ENCODE measurements at regions not wholly inside any gene's neighbourhood (a gene's known extent, or its start where the extent isn't known, plus 50 kb on each side); places are given as distances from the start of the nearest gene placed in this dataset.
"Not testable (repeated sequence)": the region's sequence is repeated elsewhere in the genome, so short reads cannot be mapped to it uniquely, and the experiment has no call there.

- no peaks in the 10 kb centered on the region for H3K27me3 ChIP-seq (ENCODE audit: insufficient read depth, low read depth, low read length)
- H3K9me2 ChIP-seq (ENCODE audit: insufficient read depth, low read length): no peaks in the 10 kb centered on the region
- H2AFZ ChIP-seq (ENCODE audit: low read depth, low read length): no peak overlapping the region
Observed at GRCh38 chr1:60251426-60251825, 177.9 kb upstream of the C1orf87 start.

DNA sequence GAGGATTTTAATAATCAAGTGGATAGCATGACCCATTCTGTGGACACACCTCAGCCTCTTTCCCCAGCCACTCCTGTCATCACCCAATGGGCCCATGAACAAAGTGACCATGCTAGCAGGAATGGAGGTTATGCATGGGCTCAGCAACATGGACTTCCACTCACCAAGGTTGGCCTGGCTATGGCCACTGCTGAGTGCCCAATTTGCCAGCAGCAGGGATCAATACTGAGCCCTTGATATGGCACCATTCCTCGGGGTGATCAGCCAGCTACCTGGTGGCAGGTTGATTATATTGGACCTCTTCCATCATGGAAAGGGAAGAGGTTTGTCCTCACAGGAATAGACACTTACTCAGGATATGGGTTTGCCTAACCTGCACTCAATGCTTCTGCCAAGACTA is 173.9 kb upstream of the C1orf87 start:
- H3K27ac ChIP-seq (ENCODE audit: low read length); H4K20me1 ChIP-seq (ENCODE audit: insufficient read depth); H3K9me3 ChIP-seq (ENCODE audit: low read length); H3K36me3 ChIP-seq (ENCODE audit: insufficient read depth, low read length); H3K4me3 ChIP-seq (ENCODE audit: low read length); H3K9me2 ChIP-seq (ENCODE audit: insufficient read depth, low read length); H3K79me2 ChIP-seq (replicated peaks; ENCODE audit: insufficient read depth, low read length); H3K9ac ChIP-seq (ENCODE audit: low read length); H2AFZ ChIP-seq (ENCODE audit: low read depth, low read length); H3K27me3 ChIP-seq (ENCODE audit: insufficient read depth, low read depth, low read length); H3K4me2 ChIP-seq (ENCODE audit: low read length); H3F3A ChIP-seq (ENCODE audit: insufficient read depth, low read length, poor library complexity, severe bottlenecking): not testable (repeated sequence)

More at GRCh38 chr1:60251426-60251825, 177.9 kb upstream of the C1orf87 start:
- Histone ChIP-seq H3K4me3 (ENCODE audit: low read length) (no peak overlapping the region), H4K20me1 (ENCODE audit: insufficient read depth) (no peaks in the 10 kb centered on the region), H3K9ac (ENCODE audit: low read length) (no peak overlapping the region), H3K4me2 (ENCODE audit: low read length) (no peak overlapping the region), H3K27ac (ENCODE audit: low read length) (no peak overlapping the region), H3F3A (ENCODE audit: insufficient read depth, low read length, poor library complexity, severe bottlenecking) (no peaks in the 10 kb centered on the region), H3K36me3 (ENCODE audit: insufficient read depth, low read length) (no peaks in the 10 kb centered on the region), H3K9me3 (ENCODE audit: low read length) (no peaks in the 10 kb centered on the region), H3K79me2 (replicated peaks; ENCODE audit: insufficient read depth, low read length) (no peaks in the 10 kb centered on the region)
- TF ChIP-seq RAD21 (conservative IDR thresholded peaks at IDR 0.05) (no peak), TAF1 (IDR thresholded peaks at IDR 0.05; ENCODE audit: low read depth) (no peak), POLR2AphosphoS5 (IDR thresholded peaks at IDR 0.05) (no peak), EZH2 (IDR thresholded peaks at IDR 0.05; ENCODE audit: borderline replicate concordance, insufficient read depth, low read length, poor library complexity, severe bottlenecking) (no peak), CTCF (IDR thresholded peaks at IDR 0.05; ENCODE audit: poor library complexity, severe bottlenecking) (no peak), MXI1 (conservative IDR thresholded peaks at IDR 0.05; ENCODE audit: poor library complexity, severe bottlenecking) (no peak), EP300 (conservative IDR thresholded peaks at IDR 0.05; ENCODE audit: poor library complexity, severe bottlenecking) (no peak)
- TF ChIP-seq, protein P1, sequence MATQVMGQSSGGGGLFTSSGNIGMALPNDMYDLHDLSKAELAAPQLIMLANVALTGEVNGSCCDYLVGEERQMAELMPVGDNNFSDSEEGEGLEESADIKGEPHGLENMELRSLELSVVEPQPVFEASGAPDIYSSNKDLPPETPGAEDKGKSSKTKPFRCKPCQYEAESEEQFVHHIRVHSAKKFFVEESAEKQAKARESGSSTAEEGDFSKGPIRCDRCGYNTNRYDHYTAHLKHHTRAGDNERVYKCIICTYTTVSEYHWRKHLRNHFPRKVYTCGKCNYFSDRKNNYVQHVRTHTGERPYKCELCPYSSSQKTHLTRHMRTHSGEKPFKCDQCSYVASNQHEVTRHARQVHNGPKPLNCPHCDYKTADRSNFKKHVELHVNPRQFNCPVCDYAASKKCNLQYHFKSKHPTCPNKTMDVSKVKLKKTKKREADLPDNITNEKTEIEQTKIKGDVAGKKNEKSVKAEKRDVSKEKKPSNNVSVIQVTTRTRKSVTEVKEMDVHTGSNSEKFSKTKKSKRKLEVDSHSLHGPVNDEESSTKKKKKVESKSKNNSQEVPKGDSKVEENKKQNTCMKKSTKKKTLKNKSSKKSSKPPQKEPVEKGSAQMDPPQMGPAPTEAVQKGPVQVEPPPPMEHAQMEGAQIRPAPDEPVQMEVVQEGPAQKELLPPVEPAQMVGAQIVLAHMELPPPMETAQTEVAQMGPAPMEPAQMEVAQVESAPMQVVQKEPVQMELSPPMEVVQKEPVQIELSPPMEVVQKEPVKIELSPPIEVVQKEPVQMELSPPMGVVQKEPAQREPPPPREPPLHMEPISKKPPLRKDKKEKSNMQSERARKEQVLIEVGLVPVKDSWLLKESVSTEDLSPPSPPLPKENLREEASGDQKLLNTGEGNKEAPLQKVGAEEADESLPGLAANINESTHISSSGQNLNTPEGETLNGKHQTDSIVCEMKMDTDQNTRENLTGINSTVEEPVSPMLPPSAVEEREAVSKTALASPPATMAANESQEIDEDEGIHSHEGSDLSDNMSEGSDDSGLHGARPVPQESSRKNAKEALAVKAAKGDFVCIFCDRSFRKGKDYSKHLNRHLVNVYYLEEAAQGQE (IDR thresholded peaks at IDR 0.05; ENCODE audit: borderline replicate concordance): no peak

- no peak overlapping the region for H3K9ac ChIP-seq (ENCODE audit: low read length)
- no peaks in the 10 kb centered on the region for H3K79me2 ChIP-seq (replicated peaks; ENCODE audit: insufficient read depth, low read length)
- H3K4me2 ChIP-seq (ENCODE audit: low read length): no peak overlapping the region
- H2AFZ ChIP-seq (ENCODE audit: low read depth, low read length): no peak overlapping the region
- no peaks in the 10 kb centered on the region for H3K9me3 ChIP-seq (ENCODE audit: low read length)
- no peaks in the 10 kb centered on the region for H3K27me3 ChIP-seq (ENCODE audit: insufficient read depth, low read depth, low read length)
- no peaks in the 10 kb centered on the region for H4K20me1 ChIP-seq (ENCODE audit: insufficient read depth)
- H3K9me2 ChIP-seq (ENCODE audit: insufficient read depth, low read length): no peaks in the 10 kb centered on the region
- TF ChIP-seq TAF1 (IDR thresholded peaks at IDR 0.05; ENCODE audit: low read depth) (no peak), CTCF (IDR thresholded peaks at IDR 0.05; ENCODE audit: poor library complexity, severe bottlenecking) (no peak), SMC3 (conservative IDR thresholded peaks at IDR 0.05; ENCODE audit: poor library complexity) (no peak), RAD21 (conservative IDR thresholded peaks at IDR 0.05) (no peak), EZH2 (IDR thresholded peaks at IDR 0.05; ENCODE audit: borderline replicate concordance, insufficient read depth, low read length, poor library complexity, severe bottlenecking) (no peak), POLR2AphosphoS5 (IDR thresholded peaks at IDR 0.05) (no peak), EP300 (conservative IDR thresholded peaks at IDR 0.05; ENCODE audit: poor library complexity, severe bottlenecking) (no peak), MXI1 (conservative IDR thresholded peaks at IDR 0.05; ENCODE audit: poor library complexity, severe bottlenecking) (no peak)
- TF ChIP-seq, protein P1 (IDR thresholded peaks at IDR 0.05; ENCODE audit: borderline replicate concordance): no peak
- no peaks in the 10 kb centered on the region for H3F3A ChIP-seq (ENCODE audit: insufficient read depth, low read length, poor library complexity, severe bottlenecking)
- H3K27ac ChIP-seq (ENCODE audit: low read length): no peak overlapping the region
- H3K4me3 ChIP-seq (ENCODE audit: low read length): no peak overlapping the region
- no peaks in the 10 kb centered on the region for H3K36me3 ChIP-seq (ENCODE audit: insufficient read depth, low read length)
Observed at GRCh38 chr1:60245324-60245723, 171.8 kb upstream of the C1orf87 start.
